ENCODE measurements at regions not wholly inside any gene's neighbourhood (a gene's known extent, or its start where the extent isn't known, plus 50 kb on each side); places are given as distances from the start of the nearest gene placed in this dataset.
"Not testable (repeated sequence)": the region's sequence is repeated elsewhere in the genome, so short reads cannot be mapped to it uniquely, and the experiment has no call there.

DNA sequence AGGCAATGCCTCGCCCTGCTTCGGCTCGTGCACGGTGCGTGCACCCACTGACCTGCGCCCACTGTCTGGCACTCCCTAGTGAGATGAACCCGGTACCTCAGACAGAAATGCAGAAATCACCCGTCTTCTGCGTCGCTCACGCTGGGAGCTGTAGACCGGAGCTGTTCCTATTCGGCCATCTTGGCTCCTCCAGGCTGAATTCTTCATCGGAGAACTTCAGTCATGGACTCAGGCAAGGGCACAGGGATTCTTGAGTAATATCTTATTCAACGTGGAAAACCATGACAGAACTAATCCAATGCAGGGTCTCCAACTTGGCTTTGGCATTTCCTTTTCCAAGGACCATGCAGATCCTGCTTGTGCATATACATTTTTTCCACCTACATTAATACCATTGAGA lies 190.7 kb downstream of the SH2D4B start:
- TF ChIP-seq POLR2A (IDR thresholded peaks at IDR 0.05): not testable (repeated sequence)
- TF ChIP-seq, protein P1, sequence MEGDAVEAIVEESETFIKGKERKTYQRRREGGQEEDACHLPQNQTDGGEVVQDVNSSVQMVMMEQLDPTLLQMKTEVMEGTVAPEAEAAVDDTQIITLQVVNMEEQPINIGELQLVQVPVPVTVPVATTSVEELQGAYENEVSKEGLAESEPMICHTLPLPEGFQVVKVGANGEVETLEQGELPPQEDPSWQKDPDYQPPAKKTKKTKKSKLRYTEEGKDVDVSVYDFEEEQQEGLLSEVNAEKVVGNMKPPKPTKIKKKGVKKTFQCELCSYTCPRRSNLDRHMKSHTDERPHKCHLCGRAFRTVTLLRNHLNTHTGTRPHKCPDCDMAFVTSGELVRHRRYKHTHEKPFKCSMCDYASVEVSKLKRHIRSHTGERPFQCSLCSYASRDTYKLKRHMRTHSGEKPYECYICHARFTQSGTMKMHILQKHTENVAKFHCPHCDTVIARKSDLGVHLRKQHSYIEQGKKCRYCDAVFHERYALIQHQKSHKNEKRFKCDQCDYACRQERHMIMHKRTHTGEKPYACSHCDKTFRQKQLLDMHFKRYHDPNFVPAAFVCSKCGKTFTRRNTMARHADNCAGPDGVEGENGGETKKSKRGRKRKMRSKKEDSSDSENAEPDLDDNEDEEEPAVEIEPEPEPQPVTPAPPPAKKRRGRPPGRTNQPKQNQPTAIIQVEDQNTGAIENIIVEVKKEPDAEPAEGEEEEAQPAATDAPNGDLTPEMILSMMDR (IDR thresholded peaks at IDR 0.05): not testable (repeated sequence)
